Stimulated activated CD8-positive, alpha-beta memory T cell treated with anti-CD3 and anti-CD28 coated beads, Interleukin-12 subunit alpha, Interleukin-12 subunit beta, amount 100 ng/mL, for 24 hours (primary cell): ENCODE measurements at regions not wholly inside any gene's neighbourhood (a gene's known extent, or its start where the extent isn't known, plus 50 kb on each side); places are given as distances from the start of the nearest gene placed in this dataset.

Experiments
- DNase-seq: peaks from one replicate; pipeline ENCODE4 v3.0.0-alpha.2; 2020; ENCODE audit errors: extremely low read depth

DNA sequence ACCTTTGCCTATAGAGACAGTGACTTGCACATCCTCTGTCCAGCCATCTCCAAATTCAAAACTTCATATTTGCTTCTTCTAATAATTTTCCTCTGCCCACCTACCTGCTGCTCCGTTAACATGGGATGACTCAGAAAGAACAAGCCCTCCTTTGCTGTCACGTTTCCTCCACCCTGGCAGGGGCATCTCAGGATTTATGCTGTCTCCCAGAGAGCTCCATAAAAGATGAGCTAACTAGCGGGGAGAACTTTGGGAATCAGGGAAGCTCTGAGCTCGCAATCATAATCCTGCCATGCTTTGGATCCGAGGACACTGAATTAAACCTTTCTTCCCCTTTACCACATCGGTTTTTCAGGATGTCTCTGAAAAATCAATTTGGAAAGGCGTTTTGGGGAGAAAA, 78.4 kb upstream of the FSTL4 start:
- no peak for DNase-seq

DNA sequence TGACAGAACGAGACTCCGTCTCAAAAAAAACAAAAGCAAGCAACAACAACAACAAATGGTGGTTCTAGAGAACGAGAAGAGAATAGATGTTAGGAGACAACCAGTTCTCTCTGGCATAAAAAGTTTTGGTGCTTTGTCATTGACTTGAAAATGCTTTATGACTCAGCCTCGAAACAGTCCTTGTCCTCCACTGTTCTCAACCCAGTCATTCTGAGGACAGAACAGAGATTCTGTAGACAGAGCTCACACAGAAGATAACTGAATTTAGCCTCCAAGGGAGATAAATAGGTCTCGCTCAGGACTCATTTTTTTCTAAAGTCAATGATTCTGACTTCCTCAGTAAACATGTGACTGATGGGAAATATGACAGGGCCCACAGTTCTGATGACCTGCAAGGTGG, 76.0 kb upstream of the FSTL4 start:
- no peak for DNase-seq

DNA sequence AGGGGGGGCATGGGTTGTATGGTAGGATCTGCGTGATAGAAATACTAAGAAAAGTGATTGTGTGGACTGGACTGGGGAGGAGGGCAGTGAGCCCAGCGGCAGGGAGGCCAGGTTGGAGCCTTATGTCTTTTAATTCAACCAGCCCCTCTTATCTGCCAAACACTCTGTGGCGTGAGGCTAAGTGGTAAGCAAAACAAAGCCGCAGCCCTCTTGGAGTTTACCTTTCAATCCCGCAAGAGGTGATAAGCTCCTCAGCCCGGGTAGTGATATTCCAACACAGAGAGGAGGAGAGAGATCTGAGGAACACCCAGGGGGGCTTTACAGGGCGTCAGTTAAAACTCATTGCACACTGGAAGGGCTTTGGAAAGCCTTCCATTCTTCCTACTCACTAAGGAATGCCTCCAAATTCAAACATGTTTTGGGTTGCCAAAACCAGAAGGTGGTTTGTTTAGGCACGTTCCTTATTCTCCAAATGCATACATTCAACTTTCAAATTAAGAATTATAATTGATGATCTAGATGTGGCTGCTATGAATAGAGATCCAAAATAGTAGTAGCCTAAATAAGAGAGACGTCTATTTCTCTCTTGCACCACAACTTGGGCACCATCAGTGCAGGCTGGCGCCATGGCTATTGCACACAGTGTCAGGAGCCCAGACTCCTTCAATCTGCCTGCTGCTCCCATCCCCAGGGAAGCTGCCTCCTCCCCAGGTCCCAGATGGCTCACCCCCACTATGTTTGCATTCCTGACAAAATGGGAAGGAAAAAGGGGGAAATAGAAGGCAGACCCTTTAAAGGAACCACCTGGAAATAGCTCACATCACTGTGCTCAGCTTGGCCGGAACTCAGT, 75.1 kb upstream of the FSTL4 start:
- no peak for DNase-seq

GRCh38 chr5:133686566-133686965, 74.2 kb upstream of the FSTL4 start:
- DNase-seq = no peak

DNA sequence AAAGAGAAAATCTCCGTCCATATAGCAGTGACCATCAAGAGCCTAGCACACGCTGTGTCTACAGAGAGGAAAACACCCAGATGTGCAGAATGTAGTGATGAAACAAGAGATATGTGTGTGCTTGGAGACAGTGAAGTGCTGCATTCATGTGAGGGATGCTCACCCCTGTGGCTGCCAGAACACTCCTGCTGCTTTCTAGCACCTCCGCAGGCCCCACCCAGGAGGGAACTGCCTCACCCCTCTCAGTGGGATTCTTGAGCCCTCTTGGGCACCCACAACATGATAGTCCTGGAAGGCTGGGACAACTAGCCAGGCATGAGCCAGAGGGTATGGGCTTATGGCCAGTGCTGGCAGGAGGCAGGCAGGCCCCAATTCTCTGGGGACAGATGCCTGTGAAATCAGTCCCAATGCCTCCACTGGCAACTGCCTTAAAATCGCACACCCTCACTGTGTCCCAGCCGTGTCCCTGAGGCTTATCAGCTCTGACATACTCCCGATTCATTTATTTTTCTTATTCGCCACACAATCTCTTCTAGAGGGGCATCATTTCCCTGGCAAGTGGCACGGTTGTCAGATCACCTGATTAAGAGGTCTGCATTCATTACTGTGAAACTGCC, 73.2 kb upstream of the FSTL4 start:
- DNase-seq = no peak

- DNase-seq = no peak
Measured at GRCh38 chr5:133683646-133684596, 71.6 kb upstream of the FSTL4 start.

GRCh38 chr5:133682451-133682850, 70.1 kb upstream of the FSTL4 start:
- DNase-seq = no peak

- DNase-seq = no peak
Measured at GRCh38 chr5:133681896-133682295, 69.6 kb upstream of the FSTL4 start.

GRCh38 chr5:133680830-133681565, 68.7 kb upstream of the FSTL4 start:
- no peak for DNase-seq

DNA sequence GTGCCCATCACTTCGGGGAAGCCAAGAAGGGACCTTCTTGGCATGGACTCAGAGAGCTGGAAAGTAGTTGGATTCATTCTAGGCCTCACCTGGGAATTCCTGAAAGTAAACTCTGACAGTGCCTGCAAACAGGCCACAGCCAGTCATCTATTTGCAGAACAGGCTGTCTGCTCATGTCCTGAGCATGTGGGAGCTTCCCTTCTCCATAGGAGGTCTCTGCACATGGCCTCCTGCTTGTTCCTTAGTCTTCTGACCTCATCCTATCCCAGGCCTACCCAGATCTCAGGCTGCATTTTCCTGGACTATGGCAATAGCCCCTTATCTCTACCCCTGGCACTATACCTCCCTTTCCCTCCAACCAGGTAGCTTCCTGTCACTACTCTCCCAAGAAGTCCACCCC, 67.2 kb upstream of the FSTL4 start:
- no peak for DNase-seq

- no peak for DNase-seq
Measured at GRCh38 chr5:133675376-133676154, 63.2 kb upstream of the FSTL4 start.

DNA sequence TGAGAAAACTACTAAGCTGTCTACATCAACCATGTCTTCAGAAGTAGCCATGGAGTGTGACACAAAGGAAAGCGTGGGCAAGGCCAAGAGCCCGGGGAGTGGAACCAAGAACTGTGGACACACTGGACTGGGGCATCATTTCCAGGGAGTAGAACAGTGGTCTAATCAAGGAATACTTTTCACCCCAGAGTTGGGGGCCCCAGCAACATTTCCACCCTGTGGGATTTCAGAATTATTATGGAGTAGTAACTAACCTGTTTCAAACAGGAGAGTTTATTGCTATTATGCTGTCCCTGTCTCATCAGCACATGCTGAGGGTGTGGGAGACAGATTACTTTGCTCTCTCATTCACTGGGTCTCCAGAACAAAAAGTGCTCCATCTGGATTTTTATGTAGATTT, 58.0 kb upstream of the FSTL4 start:
- no peak for DNase-seq

GRCh38 chr5:133669472-133669871, 57.1 kb upstream of the FSTL4 start:
- DNase-seq = no peak

DNA sequence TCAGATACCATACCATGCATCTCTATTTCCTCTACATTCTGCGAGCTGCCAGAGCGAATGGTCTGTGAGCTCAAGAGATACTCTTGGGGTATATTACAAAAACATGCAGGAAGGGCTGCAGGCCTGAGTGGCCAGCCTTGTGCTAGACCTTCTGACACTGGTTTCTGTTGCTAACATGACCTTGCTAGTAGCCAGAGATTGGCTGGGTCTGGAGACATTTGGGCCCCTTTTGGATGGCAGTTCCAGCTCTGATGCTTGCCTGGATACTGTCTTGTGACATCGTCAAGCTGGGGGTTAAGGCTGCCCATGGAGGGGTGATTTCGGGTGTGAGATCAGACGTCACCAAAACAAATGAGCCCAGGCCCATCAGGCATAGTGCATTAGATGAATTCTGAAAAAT, 56.1 kb upstream of the FSTL4 start:
- DNase-seq = no peak

- no peak for DNase-seq
Measured at GRCh38 chr5:133667217-133667616, 54.9 kb upstream of the FSTL4 start.

DNA sequence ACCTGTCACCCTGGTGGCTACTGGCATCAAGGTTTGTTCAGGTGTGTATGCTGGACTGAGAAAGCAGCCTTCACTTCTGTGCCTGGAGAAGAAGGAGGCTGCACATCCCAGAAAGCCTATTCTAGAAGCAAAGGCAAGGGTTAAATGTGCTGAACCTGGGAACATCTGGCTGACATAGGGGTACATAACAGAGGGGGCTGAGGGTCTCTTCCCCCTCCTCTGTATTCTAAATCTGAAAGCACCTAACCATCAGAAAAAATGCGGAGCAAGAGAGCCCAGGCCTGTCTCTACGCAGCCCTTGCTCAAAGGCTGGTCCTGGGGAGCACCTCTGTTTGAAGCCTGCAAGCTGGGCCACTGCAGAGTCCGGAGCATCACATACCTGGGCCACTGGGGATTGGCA, 53.2 kb upstream of the FSTL4 start:
- DNase-seq = no peak

GRCh38 chr5:133664422-133664821, 52.1 kb upstream of the FSTL4 start:
- DNase-seq = no peak

DNA sequence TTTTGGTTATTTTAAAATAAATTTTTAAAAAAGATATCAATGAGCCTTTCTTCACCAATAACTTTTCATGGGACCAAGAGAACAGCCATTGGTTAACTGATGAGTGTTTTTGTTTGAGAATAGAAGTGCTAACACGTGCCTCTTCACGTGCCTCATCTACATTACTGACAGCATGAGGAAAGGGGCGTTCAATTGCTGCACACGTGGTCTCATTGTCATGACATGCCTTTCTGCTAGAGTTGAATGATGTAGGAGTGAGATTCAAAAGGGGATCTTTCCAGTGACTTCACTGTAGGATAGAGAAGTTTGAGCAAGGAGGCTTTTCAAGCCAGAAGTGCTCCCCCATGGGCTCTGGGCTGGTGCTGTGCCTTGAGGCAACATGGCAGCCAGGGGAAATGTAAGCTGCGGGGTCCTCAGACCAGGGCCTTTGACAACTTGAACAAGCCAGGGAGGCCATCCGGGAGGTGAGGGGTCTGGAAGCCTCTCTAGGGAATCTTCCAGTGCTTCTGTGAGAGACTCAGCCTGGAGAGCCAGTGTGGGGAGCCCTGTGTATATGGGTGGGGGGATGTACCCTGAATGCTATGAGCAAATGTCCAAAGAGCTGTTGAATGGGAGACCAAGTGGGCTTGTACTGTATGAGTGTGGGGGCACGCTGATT, 51.2 kb upstream of the FSTL4 start:
- DNase-seq = no peak

- no peak for DNase-seq
Measured at GRCh38 chr5:133662578-133662977, 50.2 kb upstream of the FSTL4 start.
